ENCODE measurements at regions not wholly inside any gene's neighbourhood (a gene's known extent, or its start where the extent isn't known, plus 50 kb on each side); places are given as distances from the start of the nearest gene placed in this dataset.
A peak's percentile ranks its signal among the peaks of the same experiment; 100 is the strongest.

GRCh38 chr4:45646885-45647590 lies 476.8 kb downstream of the GABRG1 start:
- no peak for DNase-seq (ENCODE audit: low read depth, low spot score)

GRCh38 chr4:45640281-45640680 lies 483.6 kb downstream of the GABRG1 start:
- no peak for DNase-seq (ENCODE audit: low read depth, low spot score)

DNA sequence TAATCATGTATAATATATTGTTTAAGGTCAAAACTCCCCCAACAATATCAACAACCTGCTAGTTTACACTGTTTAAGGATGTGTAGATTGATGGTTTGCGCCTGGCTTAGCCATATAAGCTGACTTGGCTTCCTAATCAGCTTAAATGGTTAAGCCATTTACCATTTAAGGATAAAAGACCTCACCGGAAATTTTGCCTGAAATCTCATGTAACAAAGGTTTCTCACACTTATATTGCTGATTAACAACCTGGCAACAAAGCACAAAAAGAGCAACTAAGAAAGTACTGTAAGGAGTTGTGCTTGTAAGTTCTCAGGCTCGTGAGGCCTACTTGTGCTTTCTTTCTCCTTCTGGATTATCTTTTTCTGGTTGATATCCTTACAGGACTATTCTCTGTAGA lies 485.2 kb downstream of the GABRG1 start:
- no peak for DNase-seq (ENCODE audit: low read depth, low spot score)

DNA sequence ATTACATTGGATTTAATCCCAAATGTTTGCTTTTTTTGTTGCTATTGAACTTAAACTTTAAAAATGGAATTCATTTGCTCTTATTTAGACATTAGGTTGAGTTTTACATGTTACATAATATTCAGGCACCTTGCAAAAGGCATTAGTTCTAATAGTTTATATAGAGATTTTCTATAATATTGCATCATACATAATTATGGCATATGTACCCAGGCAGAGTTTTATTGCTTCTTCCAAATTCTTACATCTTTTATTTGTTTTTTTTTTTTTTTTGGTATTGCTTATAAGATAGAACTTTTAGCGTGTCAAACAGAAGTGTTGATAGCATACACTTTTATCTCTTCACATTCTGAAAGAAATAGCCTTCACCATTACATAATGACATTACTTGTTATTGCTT lies 487.7 kb downstream of the GABRG1 start:
- DNase-seq (ENCODE audit: low read depth, low spot score), result no peak

DNA sequence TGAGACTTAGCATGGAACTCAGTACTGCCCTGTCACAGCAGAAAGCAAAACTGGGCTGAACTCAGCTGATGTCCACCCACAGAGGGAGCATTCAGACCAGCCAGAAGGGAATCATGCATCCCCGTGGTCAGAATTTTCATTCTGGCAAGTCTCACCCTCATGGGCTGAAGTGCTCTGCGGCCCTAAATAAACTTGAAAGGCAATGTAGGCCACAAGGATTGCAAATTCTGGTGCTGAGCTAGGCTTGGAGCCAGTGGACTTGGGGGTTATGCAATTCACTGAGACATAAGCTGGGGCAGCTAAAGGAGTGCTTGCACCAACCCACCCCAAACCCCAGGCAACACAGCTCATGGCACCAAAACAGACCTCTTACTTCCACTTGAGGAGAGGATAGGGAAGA lies 494.1 kb downstream of the GABRG1 start:
- peak; percentile 3 for DNase-seq (ENCODE audit: low read depth, low spot score)

DNA sequence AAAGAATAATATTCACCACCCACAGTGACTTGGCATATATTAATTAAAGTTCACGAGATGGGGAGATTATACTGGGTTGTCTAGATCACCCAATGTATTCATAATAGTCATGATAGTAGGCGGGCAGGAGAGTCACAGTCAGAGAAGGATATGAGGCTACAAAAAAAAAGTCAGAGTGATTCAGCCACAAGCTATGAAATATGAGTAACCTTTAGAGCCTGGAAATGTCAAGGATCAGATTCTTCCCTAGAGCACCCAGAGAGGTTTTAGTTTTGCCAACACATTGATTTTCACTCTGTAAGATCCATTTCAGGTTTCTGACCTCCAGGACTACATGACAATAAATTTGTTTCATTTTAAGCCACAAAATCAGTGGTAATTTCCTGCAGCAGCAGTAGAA lies 501.9 kb downstream of the GABRG1 start:
- peak; percentile 17 for DNase-seq (ENCODE audit: low read depth, low spot score)

GRCh38 chr4:45620808-45621207 lies 503.0 kb downstream of the GABRG1 start:
- no peak for DNase-seq (ENCODE audit: low read depth, low spot score)

DNA sequence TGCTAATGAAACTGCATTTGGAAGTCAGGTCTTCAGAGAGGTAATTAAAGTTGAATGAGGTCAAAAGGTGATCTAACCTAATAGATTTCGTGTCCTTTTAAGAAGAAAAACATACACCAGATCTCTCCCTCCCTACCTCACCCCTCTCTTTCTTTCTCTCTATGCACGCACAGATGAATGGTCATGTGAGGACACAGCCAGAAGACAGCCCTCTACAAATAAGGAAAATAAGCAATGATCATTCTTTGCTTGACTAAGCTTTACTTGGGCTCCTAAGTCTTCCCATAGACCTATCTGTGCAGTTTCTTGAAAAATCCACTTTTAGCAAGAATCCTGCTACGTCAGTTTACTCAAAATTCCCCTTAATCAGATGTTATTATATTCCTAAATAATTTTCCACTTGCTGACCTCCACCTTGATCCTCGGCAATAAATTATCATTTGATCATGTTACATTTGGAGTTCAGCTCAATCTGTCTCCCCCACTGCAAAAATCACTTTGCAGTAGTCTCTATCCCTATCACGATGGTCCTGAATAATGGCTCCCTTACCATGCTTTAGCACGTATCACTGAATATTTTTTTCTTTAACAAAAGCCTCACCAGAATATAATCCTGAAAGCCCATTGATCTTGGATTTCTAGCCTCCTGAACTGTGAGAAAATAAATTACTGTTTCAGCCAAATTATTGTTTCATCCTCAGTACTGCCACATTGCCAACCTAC lies 527.3 kb downstream of the GABRG1 start:
- no peak for DNase-seq (ENCODE audit: low read depth, low spot score)

DNA sequence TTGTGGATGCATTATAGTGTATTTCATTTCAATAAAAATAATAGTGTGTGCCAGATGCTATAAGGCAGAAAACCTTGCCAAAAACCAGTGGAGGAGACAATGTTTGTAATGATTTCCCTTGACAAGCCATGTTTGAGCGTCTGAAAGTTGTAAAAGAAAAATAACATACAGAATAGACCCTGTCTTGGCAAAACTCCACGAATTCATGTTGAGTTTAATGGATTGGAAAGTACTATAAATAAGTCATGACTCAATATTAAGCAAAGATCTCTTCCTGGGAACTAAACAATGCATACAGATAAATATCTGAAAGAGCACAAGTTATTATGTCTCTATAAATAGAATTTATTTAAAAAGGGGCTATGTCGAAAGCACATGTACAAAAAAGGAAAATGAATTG lies 543.5 kb downstream of the GABRG1 start:
- DNase-seq (ENCODE audit: low read depth, low spot score), result no peak

DNA sequence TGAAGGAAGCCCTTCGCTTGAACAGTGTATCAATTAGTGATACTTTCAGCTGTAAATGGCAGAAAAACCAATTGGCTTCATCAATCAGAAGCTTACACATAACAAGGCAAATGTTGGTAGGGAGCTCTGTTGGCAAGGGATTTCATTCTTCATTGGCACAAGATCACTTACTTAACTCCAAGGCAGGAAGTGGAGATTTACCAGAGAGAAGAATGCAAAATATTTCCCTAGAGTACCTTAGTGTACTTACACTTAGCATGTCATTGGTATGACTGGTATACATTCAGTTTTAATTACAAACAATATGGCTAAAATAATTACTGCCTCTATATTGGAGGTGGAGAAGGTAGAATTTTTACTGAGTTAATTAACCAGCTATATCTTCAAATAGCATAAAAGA lies 545.0 kb downstream of the GABRG1 start:
- no peak for DNase-seq (ENCODE audit: low read depth, low spot score)

DNA sequence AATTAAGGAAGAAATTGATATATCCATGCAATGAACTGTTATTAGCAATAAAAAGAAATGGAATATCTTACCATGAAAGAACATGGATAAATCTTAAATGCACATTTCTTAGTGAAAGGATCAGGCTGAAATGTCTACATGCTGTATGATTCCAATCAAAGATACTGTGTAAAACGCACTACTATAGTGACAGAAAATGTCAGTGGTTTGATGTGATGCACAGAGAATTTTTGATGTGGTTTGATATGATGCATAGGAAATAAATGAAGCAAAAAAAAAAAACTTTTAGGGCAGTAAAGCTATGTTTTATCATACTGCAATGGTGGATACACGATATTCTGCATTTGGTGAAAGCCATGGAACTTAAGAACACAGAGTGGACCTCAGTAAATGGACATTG lies 547.6 kb downstream of the GABRG1 start:
- DNase-seq (ENCODE audit: low read depth, low spot score), result no peak

- no peak for DNase-seq (ENCODE audit: low read depth, low spot score)
These were observed 554.2 kb downstream of the GABRG1 start for GRCh38 chr4:45569619-45570018.

DNA sequence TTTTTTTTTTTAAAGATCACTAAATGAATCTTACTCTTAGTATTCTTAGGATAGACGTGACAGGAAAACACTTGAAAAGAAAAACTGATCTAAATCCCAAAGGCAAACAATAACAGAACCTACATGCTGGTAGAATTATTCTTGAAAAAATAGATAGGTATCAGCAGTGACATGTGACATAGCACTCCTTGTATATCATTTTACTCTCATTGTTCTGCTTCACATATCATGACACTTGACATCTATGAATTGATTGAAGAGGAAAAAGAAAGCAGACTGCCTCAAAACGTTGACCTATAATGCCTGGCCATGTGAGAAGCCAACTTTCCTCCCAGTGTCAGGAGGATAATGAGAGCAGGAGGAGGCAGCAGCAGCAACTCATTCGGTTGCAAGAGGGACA lies 555.2 kb downstream of the GABRG1 start:
- no peak for DNase-seq (ENCODE audit: low read depth, low spot score)

DNA sequence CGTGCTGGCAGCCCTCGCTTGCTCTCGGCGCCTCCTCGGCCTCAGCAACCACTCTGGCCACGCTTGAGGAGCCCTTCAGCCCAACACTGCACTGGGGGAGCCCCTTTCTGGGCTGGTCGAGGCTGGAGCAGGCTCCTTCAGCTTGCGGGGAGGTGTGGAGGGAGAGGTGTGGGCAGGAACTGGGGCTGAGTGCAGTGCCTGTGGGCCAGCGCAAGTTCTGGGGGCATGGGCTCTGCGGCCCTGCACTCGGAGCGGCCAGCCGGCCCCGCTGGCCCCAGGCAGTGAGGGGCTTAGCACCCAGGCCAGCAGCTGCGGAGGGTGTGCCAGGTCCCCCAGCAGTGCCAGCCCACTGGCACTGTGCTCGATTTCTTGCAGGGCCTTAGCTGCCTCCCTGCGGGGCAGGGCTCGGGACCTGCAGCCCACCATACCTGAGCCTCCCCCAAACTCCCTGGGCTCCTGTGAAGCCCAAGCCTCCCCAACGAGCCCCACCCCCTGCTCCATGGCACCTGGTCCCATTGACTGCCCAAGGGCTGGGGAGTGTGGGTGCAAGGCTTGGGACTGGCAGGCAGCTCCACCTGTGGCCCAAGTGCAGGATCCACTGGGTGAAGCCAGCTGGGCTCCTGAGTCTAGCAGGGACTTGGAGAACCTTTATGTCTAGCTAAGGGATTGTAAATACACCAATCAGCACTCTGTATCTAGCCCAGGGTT lies 556.8 kb downstream of the GABRG1 start:
- no peak for DNase-seq (ENCODE audit: low read depth, low spot score)

DNA sequence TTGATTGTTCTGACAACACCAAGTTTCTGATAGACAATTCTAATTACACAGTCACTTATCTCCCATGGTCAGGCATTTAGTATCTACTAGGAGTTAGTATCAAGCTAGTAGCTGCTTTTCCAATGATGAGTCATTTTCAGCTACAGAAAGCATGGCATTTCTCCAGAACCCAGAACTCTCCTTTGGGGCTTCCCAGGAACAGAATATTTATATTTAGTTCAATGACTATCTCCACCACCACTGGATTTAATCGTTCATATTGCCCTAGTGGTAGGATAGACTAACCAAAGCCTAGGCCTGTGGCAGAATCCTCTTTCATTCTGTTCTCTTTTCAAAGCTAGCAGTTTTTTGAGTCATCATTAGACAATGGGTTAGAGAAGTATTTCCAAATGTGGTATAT lies 569.4 kb downstream of the GABRG1 start:
- peak; percentile 30 for DNase-seq (ENCODE audit: low read depth, low spot score)

DNA sequence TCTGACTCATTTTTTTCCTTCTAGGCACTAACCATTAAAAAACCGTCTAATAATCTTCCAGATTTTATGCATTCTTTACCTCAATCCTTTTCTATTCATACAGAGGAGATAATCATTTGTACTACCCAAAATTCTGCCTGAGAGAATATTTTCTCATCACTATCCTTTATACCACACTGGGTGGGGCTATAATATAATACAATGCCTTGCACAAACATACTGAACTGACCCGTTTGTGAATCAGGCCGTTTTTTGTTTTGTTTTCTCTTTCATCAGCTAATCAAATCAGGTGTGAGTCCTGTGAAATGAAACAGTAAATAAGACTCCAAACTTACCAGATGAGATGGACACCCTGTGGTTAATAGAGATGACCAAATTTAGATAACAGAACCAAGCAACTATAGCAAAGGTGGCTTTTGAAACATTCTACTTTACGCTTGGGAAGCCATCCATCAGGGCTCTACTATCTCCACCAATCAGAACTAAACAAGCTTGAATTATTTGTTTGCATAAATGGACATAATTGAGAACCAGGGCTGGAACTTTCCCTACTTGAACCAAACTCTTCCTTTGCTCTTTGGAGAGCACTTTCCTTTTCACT lies 573.0 kb downstream of the GABRG1 start:
- DNase-seq (ENCODE audit: low read depth, low spot score), result no peak

GRCh38 chr4:45539142-45539814 lies 584.6 kb downstream of the GABRG1 start:
- no peak for DNase-seq (ENCODE audit: low read depth, low spot score)

DNA sequence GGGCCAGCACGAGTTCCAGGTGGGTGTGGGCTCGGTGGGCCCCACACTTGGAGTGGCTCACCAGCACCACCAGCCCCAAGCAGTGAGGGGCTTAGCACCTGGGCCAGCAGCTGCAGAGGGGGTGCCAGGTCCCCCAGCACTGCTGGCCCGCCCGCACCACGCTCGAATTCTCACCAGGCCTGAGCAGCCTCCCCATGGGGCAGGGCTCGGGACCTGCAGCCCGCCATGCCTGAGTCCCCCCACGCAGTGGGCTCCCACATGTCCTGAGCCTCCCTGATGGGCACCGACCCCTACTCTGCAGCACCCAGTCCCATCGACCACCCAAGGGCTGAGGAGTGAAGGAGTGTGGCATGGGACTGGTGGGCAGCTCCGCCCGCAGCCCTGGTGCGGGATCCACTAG lies 593.4 kb downstream of the GABRG1 start:
- DNase-seq (ENCODE audit: low read depth, low spot score), result no peak

- DNase-seq (ENCODE audit: low read depth, low spot score), result no peak
These were observed 596.7 kb downstream of the GABRG1 start for GRCh38 chr4:45527160-45527559.

DNA sequence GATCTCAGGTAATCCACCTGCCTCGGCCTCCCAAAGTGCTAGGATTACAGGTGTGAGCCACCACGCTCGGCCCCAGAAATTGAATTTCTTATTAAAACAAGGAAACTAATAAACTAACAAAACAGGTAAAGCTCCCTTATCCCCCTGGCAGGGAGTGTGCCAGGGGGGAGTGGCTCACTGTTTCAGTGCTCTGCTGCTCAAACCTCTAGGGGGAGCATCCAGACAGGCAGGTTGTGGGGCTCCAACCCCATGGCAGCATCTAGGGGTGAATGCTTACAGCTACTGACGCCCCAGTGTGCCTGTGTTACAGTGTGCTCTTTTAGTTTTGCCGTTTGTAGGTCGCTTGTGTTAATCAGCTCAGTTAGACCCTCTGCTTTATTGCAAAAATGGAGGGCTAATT lies 605.0 kb downstream of the GABRG1 start:
- no peak for DNase-seq (ENCODE audit: low read depth, low spot score)

- no peak for DNase-seq (ENCODE audit: low read depth, low spot score)
These were observed 621.4 kb downstream of the GABRG1 start for GRCh38 chr4:45502471-45502870.

DNA sequence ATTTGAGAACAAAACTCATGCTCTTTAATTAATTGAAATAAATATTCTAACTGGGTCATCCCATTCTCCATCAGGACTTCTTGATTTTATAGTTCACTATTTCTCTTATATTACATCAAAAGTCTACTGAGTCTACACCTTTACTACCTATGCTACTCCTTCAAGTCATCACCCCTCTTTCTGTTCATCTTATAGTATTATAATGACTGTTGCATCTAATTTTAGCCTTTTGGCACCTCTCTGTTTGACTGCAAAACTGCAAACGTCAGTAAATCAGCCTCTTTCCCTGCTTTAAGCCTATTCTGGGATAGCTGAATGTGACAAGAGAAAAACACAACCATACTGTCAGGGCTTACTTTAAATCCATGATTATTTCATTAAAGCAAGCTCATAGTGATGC lies 639.1 kb downstream of the GABRG1 start:
- DNase-seq (ENCODE audit: low read depth, low spot score), result no peak

Measured in astrocyte of the hippocampus (primary cell).